ENCODE measurements at regions not wholly inside any gene's neighbourhood (a gene's known extent, or its start where the extent isn't known, plus 50 kb on each side); places are given as distances from the start of the nearest gene placed in this dataset.

DNA sequence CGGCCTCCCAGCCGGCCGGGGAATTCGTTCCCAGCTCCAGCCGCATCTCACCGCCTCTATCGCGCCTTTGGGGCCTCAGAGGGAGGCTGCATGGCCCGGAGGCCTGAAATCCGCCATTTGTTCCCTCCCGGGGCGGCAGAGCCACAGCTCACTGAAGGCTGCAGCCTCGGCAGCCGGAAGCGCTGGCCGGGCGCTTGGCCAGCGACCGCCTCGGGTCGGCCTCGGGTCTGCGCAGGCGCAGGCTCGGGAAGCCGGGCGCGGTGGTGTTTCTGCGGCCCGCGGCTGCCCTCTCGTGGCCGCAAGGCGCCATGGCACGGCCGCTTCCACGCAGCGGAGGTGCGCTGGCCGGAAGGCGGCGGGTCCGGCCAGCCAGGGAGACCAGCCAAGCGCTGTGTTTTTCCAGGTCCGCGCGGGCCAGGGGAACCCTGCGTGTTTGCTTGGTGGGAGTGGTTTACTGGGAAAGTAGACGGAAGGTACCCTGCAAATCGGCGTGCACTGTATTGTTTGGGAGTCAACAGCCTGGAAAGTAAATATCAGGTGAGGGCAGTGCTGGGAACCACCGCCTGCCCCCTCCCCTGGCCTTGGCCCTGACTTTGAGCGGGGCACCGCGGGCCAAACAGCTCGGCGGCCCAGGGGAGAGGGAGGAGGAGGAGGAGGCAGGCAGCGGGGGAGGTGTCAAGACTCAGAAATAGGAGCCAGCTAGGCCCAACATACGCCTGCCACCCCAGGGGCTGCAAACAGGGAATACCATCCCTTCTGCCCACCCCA lies 52.7 kb upstream of the CD34 start:
- H3K9me3 Mint-ChIP-seq (ENCODE audit: low read depth), result no peaks in the 10 kb centered on the region
- peaks cover 24% of the 10 kb centered on the region for H3K4me1 Mint-ChIP-seq (ENCODE audit: low read depth)
- H3K4me3 Mint-ChIP-seq (ENCODE audit: unreplicated experiment), result peak overlapping the region; percentile 80
- H3K27me3 Mint-ChIP-seq (ENCODE audit: low read depth), result no peaks in the 10 kb centered on the region
- peak overlapping the region; percentile 83 for H3K27ac Mint-ChIP-seq (ENCODE audit: unreplicated experiment)
- no peak for DNase-seq (ENCODE audit: low spot score)
- no peaks in the 10 kb centered on the region for H3K36me3 Mint-ChIP-seq (ENCODE audit: low read depth)
- TF ChIP-seq, protein P1, sequence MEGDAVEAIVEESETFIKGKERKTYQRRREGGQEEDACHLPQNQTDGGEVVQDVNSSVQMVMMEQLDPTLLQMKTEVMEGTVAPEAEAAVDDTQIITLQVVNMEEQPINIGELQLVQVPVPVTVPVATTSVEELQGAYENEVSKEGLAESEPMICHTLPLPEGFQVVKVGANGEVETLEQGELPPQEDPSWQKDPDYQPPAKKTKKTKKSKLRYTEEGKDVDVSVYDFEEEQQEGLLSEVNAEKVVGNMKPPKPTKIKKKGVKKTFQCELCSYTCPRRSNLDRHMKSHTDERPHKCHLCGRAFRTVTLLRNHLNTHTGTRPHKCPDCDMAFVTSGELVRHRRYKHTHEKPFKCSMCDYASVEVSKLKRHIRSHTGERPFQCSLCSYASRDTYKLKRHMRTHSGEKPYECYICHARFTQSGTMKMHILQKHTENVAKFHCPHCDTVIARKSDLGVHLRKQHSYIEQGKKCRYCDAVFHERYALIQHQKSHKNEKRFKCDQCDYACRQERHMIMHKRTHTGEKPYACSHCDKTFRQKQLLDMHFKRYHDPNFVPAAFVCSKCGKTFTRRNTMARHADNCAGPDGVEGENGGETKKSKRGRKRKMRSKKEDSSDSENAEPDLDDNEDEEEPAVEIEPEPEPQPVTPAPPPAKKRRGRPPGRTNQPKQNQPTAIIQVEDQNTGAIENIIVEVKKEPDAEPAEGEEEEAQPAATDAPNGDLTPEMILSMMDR (IDR thresholded peaks at IDR 0.05), result peak; percentile 99

DNA sequence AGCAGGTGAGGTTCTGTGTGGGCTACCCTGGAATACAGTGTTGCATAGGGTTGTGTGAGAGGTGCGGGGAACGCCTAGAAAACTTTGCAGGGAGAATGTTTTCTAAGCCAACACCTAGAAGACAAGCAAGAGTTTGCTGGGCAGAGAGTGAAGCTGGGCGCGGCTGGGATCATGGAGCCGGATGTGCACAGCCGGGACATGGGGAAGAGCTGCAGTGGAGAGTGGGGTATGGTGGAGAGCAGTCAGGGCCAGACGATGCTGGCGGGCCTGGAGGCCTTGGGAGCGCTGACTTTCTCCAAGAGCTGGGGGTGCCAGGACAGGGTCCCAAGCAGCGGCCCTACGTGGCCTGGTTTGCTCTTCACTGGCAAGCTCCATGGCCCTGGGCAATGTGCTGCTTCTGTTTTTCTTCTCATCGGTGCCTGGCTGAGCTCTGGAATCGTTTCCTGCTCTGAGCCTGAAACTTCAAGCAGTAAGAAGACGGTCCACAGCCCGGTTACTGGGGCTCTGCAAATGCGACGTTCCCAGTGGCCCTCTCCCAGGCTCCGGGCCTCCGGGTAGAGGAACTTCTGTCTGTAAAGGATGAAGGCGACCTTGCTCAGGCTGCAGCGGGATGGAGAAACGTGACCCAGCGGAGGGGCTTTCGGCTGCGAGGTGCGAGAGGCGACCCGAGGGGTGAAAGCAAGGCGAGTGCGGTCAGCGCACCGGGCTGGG lies 51.9 kb upstream of the CD34 start:
- DNase-seq (ENCODE audit: low spot score), result no peak
- peak overlapping the region; percentile 80 for H3K4me3 Mint-ChIP-seq (ENCODE audit: unreplicated experiment)
- TF ChIP-seq, protein P1 (IDR thresholded peaks at IDR 0.05), result no peak
- H3K27ac Mint-ChIP-seq (ENCODE audit: unreplicated experiment), result peak overlapping the region; percentile 90
- H3K27me3 Mint-ChIP-seq (ENCODE audit: low read depth), result no peaks in the 10 kb centered on the region
- no peaks in the 10 kb centered on the region for H3K36me3 Mint-ChIP-seq (ENCODE audit: low read depth)
- no peaks in the 10 kb centered on the region for H3K9me3 Mint-ChIP-seq (ENCODE audit: low read depth)
- peaks cover 24% of the 10 kb centered on the region for H3K4me1 Mint-ChIP-seq (ENCODE audit: low read depth)
